ENCODE measurements at regions not wholly inside any gene's neighbourhood (a gene's known extent, or its start where the extent isn't known, plus 50 kb on each side); places are given as distances from the start of the nearest gene placed in this dataset.

- H3K4me2 ChIP-seq (ENCODE audit: low read depth, low read length, poor library complexity, severe bottlenecking), result no peak overlapping the region
- H3K4me1 ChIP-seq (ENCODE audit: insufficient read depth, low read length, poor library complexity, severe bottlenecking), result no peaks in the 10 kb centered on the region
- H3K79me2 ChIP-seq (ENCODE audit: insufficient read depth, low read length), result no peaks in the 10 kb centered on the region
- H3K9me2 ChIP-seq (replicated peaks; ENCODE audit: low read depth, low read length), result no peaks in the 10 kb centered on the region
- H3K9ac ChIP-seq (ENCODE audit: low read depth, low read length, poor library complexity, severe bottlenecking), result no peak overlapping the region
- no peaks in the 10 kb centered on the region for H4K20me1 ChIP-seq (ENCODE audit: insufficient read depth, low read length, poor library complexity, severe bottlenecking)
- no peaks in the 10 kb centered on the region for H3F3A ChIP-seq (ENCODE audit: low read depth)
- H3K36me3 ChIP-seq (ENCODE audit: insufficient read depth, low read length), result no peaks in the 10 kb centered on the region
- no peak overlapping the region for H3K4me3 ChIP-seq (ENCODE audit: low read length, poor library complexity, severe bottlenecking)
- no peak overlapping the region for H2AFZ ChIP-seq (ENCODE audit: low read length)
- TF ChIP-seq, protein P1, sequence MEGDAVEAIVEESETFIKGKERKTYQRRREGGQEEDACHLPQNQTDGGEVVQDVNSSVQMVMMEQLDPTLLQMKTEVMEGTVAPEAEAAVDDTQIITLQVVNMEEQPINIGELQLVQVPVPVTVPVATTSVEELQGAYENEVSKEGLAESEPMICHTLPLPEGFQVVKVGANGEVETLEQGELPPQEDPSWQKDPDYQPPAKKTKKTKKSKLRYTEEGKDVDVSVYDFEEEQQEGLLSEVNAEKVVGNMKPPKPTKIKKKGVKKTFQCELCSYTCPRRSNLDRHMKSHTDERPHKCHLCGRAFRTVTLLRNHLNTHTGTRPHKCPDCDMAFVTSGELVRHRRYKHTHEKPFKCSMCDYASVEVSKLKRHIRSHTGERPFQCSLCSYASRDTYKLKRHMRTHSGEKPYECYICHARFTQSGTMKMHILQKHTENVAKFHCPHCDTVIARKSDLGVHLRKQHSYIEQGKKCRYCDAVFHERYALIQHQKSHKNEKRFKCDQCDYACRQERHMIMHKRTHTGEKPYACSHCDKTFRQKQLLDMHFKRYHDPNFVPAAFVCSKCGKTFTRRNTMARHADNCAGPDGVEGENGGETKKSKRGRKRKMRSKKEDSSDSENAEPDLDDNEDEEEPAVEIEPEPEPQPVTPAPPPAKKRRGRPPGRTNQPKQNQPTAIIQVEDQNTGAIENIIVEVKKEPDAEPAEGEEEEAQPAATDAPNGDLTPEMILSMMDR (conservative IDR thresholded peaks at IDR 0.05; ENCODE audit: low read length), result no peak
- TF ChIP-seq EZH2phosphoT487 (IDR thresholded peaks at IDR 0.05; ENCODE audit: borderline replicate concordance), result no peak
- H3K9me3 ChIP-seq (ENCODE audit: insufficient read depth, low read depth, low read length), result no peaks in the 10 kb centered on the region
- no peaks in the 10 kb centered on the region for H3K27me3 ChIP-seq (ENCODE audit: insufficient read depth, low read length, poor library complexity, severe bottlenecking)
Observed at GRCh38 chr17:27240086-27240801, 53.7 kb upstream of the WSB1 start.

DNA sequence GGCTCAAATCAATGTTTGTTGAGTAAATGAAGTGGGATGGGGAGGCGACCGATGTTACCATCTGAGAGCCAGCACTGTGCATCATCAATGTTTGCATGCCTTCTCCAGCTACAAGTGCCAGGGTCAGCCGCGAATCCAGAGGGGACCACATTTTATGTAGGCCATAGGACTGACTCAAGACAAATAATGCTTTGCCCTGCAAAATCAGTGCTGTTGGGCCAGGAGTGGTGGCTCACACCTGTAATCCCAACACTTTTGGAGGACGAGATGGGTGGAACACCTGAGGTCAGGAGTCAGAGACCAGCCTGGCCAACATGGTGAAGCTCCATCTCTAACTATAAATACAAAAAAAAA lies 53.1 kb upstream of the WSB1 start:
- H4K20me1 ChIP-seq (ENCODE audit: insufficient read depth, low read length, poor library complexity, severe bottlenecking), result no peaks in the 10 kb centered on the region
- no peak overlapping the region for H3K9ac ChIP-seq (ENCODE audit: low read depth, low read length, poor library complexity, severe bottlenecking)
- no peaks in the 10 kb centered on the region for H3K9me3 ChIP-seq (ENCODE audit: insufficient read depth, low read depth, low read length)
- no peaks in the 10 kb centered on the region for H3K9me2 ChIP-seq (replicated peaks; ENCODE audit: low read depth, low read length)
- no peak for TF ChIP-seq EZH2phosphoT487 (IDR thresholded peaks at IDR 0.05; ENCODE audit: borderline replicate concordance)
- H3K36me3 ChIP-seq (ENCODE audit: insufficient read depth, low read length), result no peaks in the 10 kb centered on the region
- H3K4me2 ChIP-seq (ENCODE audit: low read depth, low read length, poor library complexity, severe bottlenecking), result no peak overlapping the region
- H3K27me3 ChIP-seq (ENCODE audit: insufficient read depth, low read length, poor library complexity, severe bottlenecking), result no peaks in the 10 kb centered on the region
- no peaks in the 10 kb centered on the region for H3F3A ChIP-seq (ENCODE audit: low read depth)
- H3K79me2 ChIP-seq (ENCODE audit: insufficient read depth, low read length), result no peaks in the 10 kb centered on the region
- no peak overlapping the region for H2AFZ ChIP-seq (ENCODE audit: low read length)
- no peak overlapping the region for H3K4me3 ChIP-seq (ENCODE audit: low read length, poor library complexity, severe bottlenecking)
- H3K4me1 ChIP-seq (ENCODE audit: insufficient read depth, low read length, poor library complexity, severe bottlenecking), result no peaks in the 10 kb centered on the region

GRCh38 chr17:27241346-27241946 lies 52.5 kb upstream of the WSB1 start:
- Histone ChIP-seq H3K4me1 (ENCODE audit: insufficient read depth, low read length, poor library complexity, severe bottlenecking) (no peaks in the 10 kb centered on the region), H3K79me2 (ENCODE audit: insufficient read depth, low read length) (no peaks in the 10 kb centered on the region), H3K9ac (ENCODE audit: low read depth, low read length, poor library complexity, severe bottlenecking) (no peak overlapping the region), H2AFZ (ENCODE audit: low read length) (no peak overlapping the region), H3K4me2 (ENCODE audit: low read depth, low read length, poor library complexity, severe bottlenecking) (no peak overlapping the region), H3K36me3 (ENCODE audit: insufficient read depth, low read length) (no peaks in the 10 kb centered on the region), H3F3A (ENCODE audit: low read depth) (no peaks in the 10 kb centered on the region), H3K9me3 (ENCODE audit: insufficient read depth, low read depth, low read length) (no peaks in the 10 kb centered on the region), H4K20me1 (ENCODE audit: insufficient read depth, low read length, poor library complexity, severe bottlenecking) (no peaks in the 10 kb centered on the region), H3K27me3 (ENCODE audit: insufficient read depth, low read length, poor library complexity, severe bottlenecking) (no peaks in the 10 kb centered on the region), H3K4me3 (ENCODE audit: low read length, poor library complexity, severe bottlenecking) (no peak overlapping the region), H3K9me2 (replicated peaks; ENCODE audit: low read depth, low read length) (no peaks in the 10 kb centered on the region)
- no peak for TF ChIP-seq EZH2phosphoT487 (IDR thresholded peaks at IDR 0.05; ENCODE audit: borderline replicate concordance)
- TF ChIP-seq, protein P1 (conservative IDR thresholded peaks at IDR 0.05; ENCODE audit: low read length), result no peak

DNA sequence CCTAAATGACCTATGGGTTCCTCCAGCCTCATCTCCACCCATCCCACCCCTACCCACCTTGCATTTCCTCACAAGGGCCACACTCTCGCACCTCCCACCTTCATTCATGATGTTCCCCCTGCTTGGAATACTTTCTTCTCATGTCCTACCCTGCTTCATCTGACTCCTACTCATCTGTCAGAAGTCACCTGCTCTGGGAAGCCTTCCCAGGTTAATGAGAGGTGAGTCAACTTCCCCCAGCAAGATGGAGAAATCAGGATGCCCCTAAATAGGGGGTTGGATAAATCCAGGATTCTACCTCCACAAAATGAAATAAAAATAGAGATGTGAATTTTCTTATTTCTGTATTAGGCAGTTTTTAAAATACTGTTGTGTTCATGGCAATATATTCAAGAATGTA lies 51.0 kb upstream of the WSB1 start:
- Histone ChIP-seq H3K4me1 (ENCODE audit: insufficient read depth, low read length, poor library complexity, severe bottlenecking) (no peaks in the 10 kb centered on the region), H3K36me3 (ENCODE audit: insufficient read depth, low read length) (no peaks in the 10 kb centered on the region), H2AFZ (ENCODE audit: low read length) (no peak overlapping the region), H3K79me2 (ENCODE audit: insufficient read depth, low read length) (no peaks in the 10 kb centered on the region), H4K20me1 (ENCODE audit: insufficient read depth, low read length, poor library complexity, severe bottlenecking) (no peaks in the 10 kb centered on the region), H3F3A (ENCODE audit: low read depth) (no peaks in the 10 kb centered on the region), H3K9me2 (replicated peaks; ENCODE audit: low read depth, low read length) (no peaks in the 10 kb centered on the region), H3K4me3 (ENCODE audit: low read length, poor library complexity, severe bottlenecking) (no peak overlapping the region), H3K9ac (ENCODE audit: low read depth, low read length, poor library complexity, severe bottlenecking) (no peak overlapping the region), H3K27me3 (ENCODE audit: insufficient read depth, low read length, poor library complexity, severe bottlenecking) (no peaks in the 10 kb centered on the region), H3K4me2 (ENCODE audit: low read depth, low read length, poor library complexity, severe bottlenecking) (no peak overlapping the region), H3K9me3 (ENCODE audit: insufficient read depth, low read depth, low read length) (no peaks in the 10 kb centered on the region)
- TF ChIP-seq, protein P1 (conservative IDR thresholded peaks at IDR 0.05; ENCODE audit: low read length), result no peak
- TF ChIP-seq EZH2phosphoT487 (IDR thresholded peaks at IDR 0.05; ENCODE audit: borderline replicate concordance), result no peak
